Neural cell (in vitro differentiated cells): ENCODE measurements at regions not wholly inside any gene's neighbourhood (a gene's known extent, or its start where the extent isn't known, plus 50 kb on each side); places are given as distances from the start of the nearest gene placed in this dataset.

Source experiments
- H2AFZ ChIP-seq: fragments of 200-600, 300-800 bp; sonication (generic), shearing (Covaris generic); 2 replicates; pipeline ENCODE4 v1.6.0; 2014; ENCODE audit warnings: low read depth, mild to moderate bottlenecking, antibody characterized with exemption, low read length, moderate library complexity
- H3F3A ChIP-seq: fragments of 200-600 bp; shearing (Covaris generic); 2 replicates; pipeline ENCODE4 v1.6.1; 2016; ENCODE audit warnings: mild to moderate bottlenecking, moderate library complexity, mixed read lengths, antibody characterized with exemption, low read length; ENCODE audit not compliant: insufficient read depth, poor library complexity, severe bottlenecking
- H3K27ac ChIP-seq: fragments of 200-600, 300-800 bp; sonication (generic), shearing (Covaris generic); 2 replicates; pipeline ENCODE4 v1.5.1; 2014; ENCODE audit warnings: mild to moderate bottlenecking, low read length, moderate library complexity
- H3K27me3 ChIP-seq: fragments of 300-800, 200-600 bp; sonication (generic), shearing (Covaris generic); 2 replicates; pipeline ENCODE4 v1.6.0; 2014; ENCODE audit warnings: mild to moderate bottlenecking, low read depth, low read length, moderate library complexity; ENCODE audit not compliant: insufficient read depth
- H3K36me3 ChIP-seq: fragments of 300-800, 200-600 bp; sonication (generic), shearing (Covaris generic); 2 replicates; pipeline ENCODE4 v1.5.1; 2014; ENCODE audit warnings: mild to moderate bottlenecking, antibody characterized with exemption, low read length, moderate library complexity; ENCODE audit not compliant: insufficient read depth
- H3K4me2 ChIP-seq: fragments of 300-800, 200-600 bp; sonication (generic), shearing (Covaris generic); 2 replicates; pipeline ENCODE4 v1.6.0; 2014; ENCODE audit warnings: mild to moderate bottlenecking, low read length
- H3K4me3 ChIP-seq: fragments of 300-800, 200-600 bp; sonication (generic), shearing (Covaris generic); 2 replicates; pipeline ENCODE4 v1.5.1; 2014; ENCODE audit warnings: mild to moderate bottlenecking, low read length, moderate library complexity
- H3K79me2 ChIP-seq: fragments of 200-600 bp; shearing (Covaris generic); replicated peaks from 2 replicates; pipeline ENCODE4 v1.6.0; 2014; ENCODE audit warnings: mild to moderate bottlenecking, low read length, moderate library complexity; ENCODE audit not compliant: insufficient read depth
- H3K9ac ChIP-seq: fragments of 300-800, 200-600 bp; sonication (generic), shearing (Covaris generic); 2 replicates; pipeline ENCODE4 v1.6.1; 2016; ENCODE audit warnings: mild to moderate bottlenecking, low read length, mixed read lengths
- H3K9me2 ChIP-seq: fragments of 200-600 bp; shearing (Covaris generic); 2 replicates; pipeline ENCODE4 v1.6.1; 2016; ENCODE audit warnings: mild to moderate bottlenecking, low read length, mixed read lengths; ENCODE audit not compliant: insufficient read depth
- H3K9me3 ChIP-seq: fragments of 200-600, 300-800 bp; sonication (generic), shearing (Covaris generic); 2 replicates; pipeline ENCODE4 v1.6.1; 2016; ENCODE audit warnings: mild to moderate bottlenecking, mixed run types, low read length, moderate library complexity, mixed read lengths
- H4K20me1 ChIP-seq: fragments of 200-600 bp; shearing (Covaris generic); 2 replicates; pipeline ENCODE4 v1.6.1; 2016; ENCODE audit warnings: mild to moderate bottlenecking, mixed run types; ENCODE audit not compliant: insufficient read depth
- EP300 ChIP-seq: fragments of 450-650 bp; conservative IDR thresholded peaks from 2 replicates; pipeline ENCODE4 v1.6.1; 2014; ENCODE audit warnings: antibody characterized with exemption, mild to moderate bottlenecking, moderate library complexity; ENCODE audit not compliant: poor library complexity, severe bottlenecking
- EZH2 ChIP-seq: fragments of 200-600, 300-800 bp; shearing (Covaris generic), sonication (generic); IDR thresholded peaks from 2 replicates; pipeline ENCODE4 v1.6.1; 2014; ENCODE audit warnings: antibody characterized with exemption, low read length, borderline replicate concordance, mild to moderate bottlenecking; ENCODE audit not compliant: insufficient read depth, poor library complexity, severe bottlenecking
- MXI1 ChIP-seq: fragments of 450-650 bp; conservative IDR thresholded peaks from 2 replicates; pipeline ENCODE4 v1.6.1; 2014; ENCODE audit warnings: antibody characterized with exemption, mild to moderate bottlenecking; ENCODE audit not compliant: poor library complexity, severe bottlenecking
- POLR2AphosphoS5 ChIP-seq: IDR thresholded peaks from 2 replicates; pipeline ENCODE4 v1.6.1; 2012
- RAD21 ChIP-seq: fragments of 450-650 bp; conservative IDR thresholded peaks from 2 replicates; pipeline ENCODE4 v1.6.1; 2014; ENCODE audit warnings: antibody characterized with exemption, mild to moderate bottlenecking, moderate library complexity
- SMC3 ChIP-seq: fragments of 450-650 bp; conservative IDR thresholded peaks from 2 replicates; pipeline ENCODE4 v1.6.1; 2014; ENCODE audit warnings: antibody characterized with exemption, mild to moderate bottlenecking, moderate library complexity; ENCODE audit not compliant: poor library complexity
- TAF1 ChIP-seq: IDR thresholded peaks from 2 replicates; pipeline ENCODE4 v1.6.1; 2012; ENCODE audit warnings: low read depth
- TF ChIP-seq, protein P1 (sequence below): fragments of 450-650 bp; IDR thresholded peaks from 2 replicates; pipeline ENCODE4 v1.5.1; 2014; ENCODE audit warnings: antibody characterized with exemption, mild to moderate bottlenecking, moderate library complexity; ENCODE audit not compliant: poor library complexity, severe bottlenecking
- TF ChIP-seq, protein P2 (sequence below): IDR thresholded peaks from 2 replicates; pipeline ENCODE4 v1.6.1; 2012; ENCODE audit warnings: borderline replicate concordance

DNA sequence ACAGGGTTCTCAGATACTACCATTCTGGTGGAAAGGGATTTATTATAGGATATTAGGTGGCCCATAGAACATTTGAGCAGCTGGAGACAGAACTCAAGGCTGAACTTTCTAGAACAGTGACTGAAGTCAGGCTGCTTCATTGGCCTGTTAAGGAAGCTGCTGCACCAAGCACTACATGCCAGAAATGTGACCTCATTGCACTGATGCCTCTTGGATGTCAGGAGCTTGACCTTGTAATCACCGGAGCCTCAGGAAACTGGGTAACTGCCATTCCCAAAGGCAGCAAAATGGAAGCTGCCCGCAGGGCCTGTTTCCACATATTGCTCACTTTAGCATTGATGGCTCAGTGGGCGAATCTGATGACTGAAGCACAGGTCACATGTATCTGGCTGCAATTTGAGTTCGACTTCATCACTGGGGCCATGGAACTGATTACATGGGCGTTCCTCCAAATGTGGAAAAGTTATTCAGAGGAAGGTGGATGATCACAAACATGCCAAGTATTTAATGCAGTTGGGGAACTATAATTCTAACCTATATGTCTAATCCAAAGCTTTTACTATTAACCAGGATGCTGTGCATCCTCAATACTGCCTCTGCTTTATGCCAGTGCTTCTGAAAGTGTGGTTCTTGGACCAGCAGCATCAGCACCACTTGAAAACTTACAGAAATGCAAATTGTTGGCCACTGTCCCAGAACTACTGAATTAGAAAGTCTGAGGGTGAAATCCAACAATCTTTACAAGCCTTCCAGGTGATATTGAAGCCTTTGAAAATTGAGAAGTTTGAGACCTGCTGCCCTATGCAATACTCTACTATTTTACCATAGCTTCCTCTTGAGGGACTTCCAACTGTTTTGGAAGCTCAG lies 337.2 kb upstream of the NAV3 start:
- Histone ChIP-seq H3K4me2 (no peak overlapping the region), H4K20me1 (no peaks in the 10 kb centered on the region), H3K9ac (no peak overlapping the region), H3K9me2 (no peaks in the 10 kb centered on the region), H3K27me3 (no peaks in the 10 kb centered on the region), H3K27ac (no peak overlapping the region), H3K79me2 (no peaks in the 10 kb centered on the region), H3K9me3 (peaks cover 6% of the 10 kb centered on the region), H3F3A (no peaks in the 10 kb centered on the region), H3K36me3 (no peaks in the 10 kb centered on the region), H3K4me3 (no peak overlapping the region), H2AFZ (no peak overlapping the region)
- TF ChIP-seq, protein P1, sequence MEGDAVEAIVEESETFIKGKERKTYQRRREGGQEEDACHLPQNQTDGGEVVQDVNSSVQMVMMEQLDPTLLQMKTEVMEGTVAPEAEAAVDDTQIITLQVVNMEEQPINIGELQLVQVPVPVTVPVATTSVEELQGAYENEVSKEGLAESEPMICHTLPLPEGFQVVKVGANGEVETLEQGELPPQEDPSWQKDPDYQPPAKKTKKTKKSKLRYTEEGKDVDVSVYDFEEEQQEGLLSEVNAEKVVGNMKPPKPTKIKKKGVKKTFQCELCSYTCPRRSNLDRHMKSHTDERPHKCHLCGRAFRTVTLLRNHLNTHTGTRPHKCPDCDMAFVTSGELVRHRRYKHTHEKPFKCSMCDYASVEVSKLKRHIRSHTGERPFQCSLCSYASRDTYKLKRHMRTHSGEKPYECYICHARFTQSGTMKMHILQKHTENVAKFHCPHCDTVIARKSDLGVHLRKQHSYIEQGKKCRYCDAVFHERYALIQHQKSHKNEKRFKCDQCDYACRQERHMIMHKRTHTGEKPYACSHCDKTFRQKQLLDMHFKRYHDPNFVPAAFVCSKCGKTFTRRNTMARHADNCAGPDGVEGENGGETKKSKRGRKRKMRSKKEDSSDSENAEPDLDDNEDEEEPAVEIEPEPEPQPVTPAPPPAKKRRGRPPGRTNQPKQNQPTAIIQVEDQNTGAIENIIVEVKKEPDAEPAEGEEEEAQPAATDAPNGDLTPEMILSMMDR, result no peak
- TF ChIP-seq, protein P2, sequence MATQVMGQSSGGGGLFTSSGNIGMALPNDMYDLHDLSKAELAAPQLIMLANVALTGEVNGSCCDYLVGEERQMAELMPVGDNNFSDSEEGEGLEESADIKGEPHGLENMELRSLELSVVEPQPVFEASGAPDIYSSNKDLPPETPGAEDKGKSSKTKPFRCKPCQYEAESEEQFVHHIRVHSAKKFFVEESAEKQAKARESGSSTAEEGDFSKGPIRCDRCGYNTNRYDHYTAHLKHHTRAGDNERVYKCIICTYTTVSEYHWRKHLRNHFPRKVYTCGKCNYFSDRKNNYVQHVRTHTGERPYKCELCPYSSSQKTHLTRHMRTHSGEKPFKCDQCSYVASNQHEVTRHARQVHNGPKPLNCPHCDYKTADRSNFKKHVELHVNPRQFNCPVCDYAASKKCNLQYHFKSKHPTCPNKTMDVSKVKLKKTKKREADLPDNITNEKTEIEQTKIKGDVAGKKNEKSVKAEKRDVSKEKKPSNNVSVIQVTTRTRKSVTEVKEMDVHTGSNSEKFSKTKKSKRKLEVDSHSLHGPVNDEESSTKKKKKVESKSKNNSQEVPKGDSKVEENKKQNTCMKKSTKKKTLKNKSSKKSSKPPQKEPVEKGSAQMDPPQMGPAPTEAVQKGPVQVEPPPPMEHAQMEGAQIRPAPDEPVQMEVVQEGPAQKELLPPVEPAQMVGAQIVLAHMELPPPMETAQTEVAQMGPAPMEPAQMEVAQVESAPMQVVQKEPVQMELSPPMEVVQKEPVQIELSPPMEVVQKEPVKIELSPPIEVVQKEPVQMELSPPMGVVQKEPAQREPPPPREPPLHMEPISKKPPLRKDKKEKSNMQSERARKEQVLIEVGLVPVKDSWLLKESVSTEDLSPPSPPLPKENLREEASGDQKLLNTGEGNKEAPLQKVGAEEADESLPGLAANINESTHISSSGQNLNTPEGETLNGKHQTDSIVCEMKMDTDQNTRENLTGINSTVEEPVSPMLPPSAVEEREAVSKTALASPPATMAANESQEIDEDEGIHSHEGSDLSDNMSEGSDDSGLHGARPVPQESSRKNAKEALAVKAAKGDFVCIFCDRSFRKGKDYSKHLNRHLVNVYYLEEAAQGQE, result no peak
- TF ChIP-seq RAD21, result no peak
- TF ChIP-seq EP300, result no peak
- no peak for TF ChIP-seq POLR2AphosphoS5
- TF ChIP-seq TAF1, result no peak
- TF ChIP-seq SMC3, result no peak
- no peak for TF ChIP-seq EZH2
- TF ChIP-seq MXI1, result no peak

DNA sequence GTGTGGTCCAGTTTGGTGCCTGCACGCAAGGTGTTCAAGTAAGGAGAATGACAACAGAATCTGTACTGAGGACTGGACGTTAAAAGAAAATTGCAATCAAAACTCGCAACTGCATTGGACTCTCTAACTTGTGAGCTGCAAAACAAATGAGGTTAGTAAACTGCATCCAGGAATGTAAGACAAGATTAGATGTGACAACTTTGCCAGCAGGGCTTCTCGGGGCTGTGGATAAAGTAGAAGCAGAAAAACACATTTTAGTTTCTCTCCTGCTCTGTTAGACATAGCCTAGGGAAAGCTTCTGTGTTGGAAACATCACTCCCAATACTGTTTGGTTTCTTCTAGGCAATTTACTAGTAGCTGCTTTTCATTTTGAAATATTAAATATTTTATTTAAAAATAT lies 338.2 kb upstream of the NAV3 start:
- Histone ChIP-seq H3K4me3 (no peak overlapping the region), H3K27ac (no peak overlapping the region), H3K27me3 (no peaks in the 10 kb centered on the region), H3K4me2 (no peak overlapping the region), H3K79me2 (no peaks in the 10 kb centered on the region), H2AFZ (no peak overlapping the region), H3K9me3 (peaks cover 6% of the 10 kb centered on the region), H3K9ac (no peak overlapping the region), H3F3A (no peaks in the 10 kb centered on the region), H3K36me3 (no peaks in the 10 kb centered on the region), H3K9me2 (no peaks in the 10 kb centered on the region), H4K20me1 (no peaks in the 10 kb centered on the region)
- TF ChIP-seq, protein P1, result no peak
- no peak for TF ChIP-seq EP300
- TF ChIP-seq MXI1, result no peak
- TF ChIP-seq, protein P2, result no peak
- no peak for TF ChIP-seq POLR2AphosphoS5
- TF ChIP-seq SMC3, result no peak
